Cardiac fibroblast (primary cell): ENCODE measurements at regions not wholly inside any gene's neighbourhood (a gene's known extent, or its start where the extent isn't known, plus 50 kb on each side); places are given as distances from the start of the nearest gene placed in this dataset.

Experiments used
- DNase-seq, 2 donors: peaks; one replicate each; pipeline versions ENCODE4 v3.0.0 to v3.0.0-alpha.2; 2010; ENCODE audit warnings: low read depth in 2 of 2
- H3K4me3 ChIP-seq, 2 donors: replicated peaks in 1 of 2; 1 replicate in 1 of 2; 2 replicates in 1 of 2; pipeline ENCODE4 v1.5.1; 2011; ENCODE audit warnings: low read depth in 2 of 2, low read length in 2 of 2, mild to moderate bottlenecking in 2 of 2, moderate library complexity in 1 of 2
- TF ChIP-seq, protein P1 (sequence below): IDR thresholded peaks from one replicate; pipeline ENCODE4 v1.5.1; 2011; ENCODE audit warnings: low read depth, mild to moderate bottlenecking, low read length, inconsistent platforms

GRCh38 chr3:17905996-17906395 lies 163.6 kb upstream of the TBC1D5 start:
- no peak for DNase-seq
- H3K4me3 ChIP-seq: no peak overlapping the region
- TF ChIP-seq, protein P1, sequence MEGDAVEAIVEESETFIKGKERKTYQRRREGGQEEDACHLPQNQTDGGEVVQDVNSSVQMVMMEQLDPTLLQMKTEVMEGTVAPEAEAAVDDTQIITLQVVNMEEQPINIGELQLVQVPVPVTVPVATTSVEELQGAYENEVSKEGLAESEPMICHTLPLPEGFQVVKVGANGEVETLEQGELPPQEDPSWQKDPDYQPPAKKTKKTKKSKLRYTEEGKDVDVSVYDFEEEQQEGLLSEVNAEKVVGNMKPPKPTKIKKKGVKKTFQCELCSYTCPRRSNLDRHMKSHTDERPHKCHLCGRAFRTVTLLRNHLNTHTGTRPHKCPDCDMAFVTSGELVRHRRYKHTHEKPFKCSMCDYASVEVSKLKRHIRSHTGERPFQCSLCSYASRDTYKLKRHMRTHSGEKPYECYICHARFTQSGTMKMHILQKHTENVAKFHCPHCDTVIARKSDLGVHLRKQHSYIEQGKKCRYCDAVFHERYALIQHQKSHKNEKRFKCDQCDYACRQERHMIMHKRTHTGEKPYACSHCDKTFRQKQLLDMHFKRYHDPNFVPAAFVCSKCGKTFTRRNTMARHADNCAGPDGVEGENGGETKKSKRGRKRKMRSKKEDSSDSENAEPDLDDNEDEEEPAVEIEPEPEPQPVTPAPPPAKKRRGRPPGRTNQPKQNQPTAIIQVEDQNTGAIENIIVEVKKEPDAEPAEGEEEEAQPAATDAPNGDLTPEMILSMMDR: no peak

- H3K4me3 ChIP-seq: no peak overlapping the region
- TF ChIP-seq, protein P1: no peak
- peak in 1 of 2 donors; percentile 4 for DNase-seq
These were observed 159.5 kb upstream of the TBC1D5 start for GRCh38 chr3:17901893-17902292.

DNA sequence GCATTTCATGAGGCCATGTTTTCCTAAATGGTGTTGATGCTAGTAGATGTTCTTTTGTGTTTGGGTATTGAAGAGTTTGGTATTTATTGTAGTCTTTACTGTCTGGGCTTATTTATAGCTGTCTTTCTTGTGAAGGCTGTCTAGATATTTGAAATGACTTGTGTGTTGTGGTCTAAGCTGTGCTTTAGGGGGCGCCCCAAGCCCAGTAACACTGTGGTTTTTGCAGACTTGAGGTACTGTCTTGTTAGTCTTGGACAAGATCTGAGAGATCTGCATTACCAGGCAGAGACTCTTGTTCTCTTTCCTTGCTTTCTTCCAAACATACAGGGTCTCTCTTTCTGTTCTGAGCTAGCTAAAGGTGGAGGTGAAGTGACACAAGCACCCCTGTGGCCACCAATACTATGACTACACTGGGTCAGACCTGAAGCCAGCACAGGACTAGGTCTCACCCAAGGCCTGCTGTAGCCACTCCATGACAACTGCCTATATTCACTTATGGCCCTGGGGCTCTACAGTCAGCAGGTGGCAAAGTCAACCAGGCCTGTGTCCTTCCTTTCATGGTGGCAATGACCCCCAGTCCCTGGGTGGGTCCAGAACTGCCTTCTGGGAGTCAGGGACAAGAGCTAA lies 152.1 kb upstream of the TBC1D5 start:
- no peak overlapping the region for H3K4me3 ChIP-seq
- peak; percentile 76 to 80 for DNase-seq
- TF ChIP-seq, protein P1: peak; percentile 58

- DNase-seq: peak; percentile 5 to 46
- TF ChIP-seq, protein P1: no peak
- H3K4me3 ChIP-seq: no peak overlapping the region
These were observed 148.9 kb upstream of the TBC1D5 start for GRCh38 chr3:17891139-17891856.

DNA sequence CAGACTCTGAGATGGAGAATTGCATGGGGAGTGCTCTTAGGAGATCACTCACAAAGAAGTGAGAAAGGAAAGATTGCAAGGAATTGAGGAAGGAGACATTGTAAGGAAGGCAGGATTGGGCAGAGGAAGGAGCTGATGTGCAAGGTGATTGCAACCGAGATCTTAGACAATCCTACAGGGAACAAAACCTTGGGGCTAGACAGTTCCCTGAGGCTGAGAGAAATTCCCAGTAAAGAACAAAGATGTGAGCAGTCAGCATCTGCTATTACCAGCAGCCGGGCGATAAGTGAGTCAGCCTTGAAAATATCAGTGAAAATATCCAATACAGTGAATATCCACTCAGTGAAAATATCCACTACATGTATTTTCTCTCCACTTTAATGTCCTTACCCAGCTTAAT lies 143.6 kb upstream of the TBC1D5 start:
- DNase-seq: no peak
- TF ChIP-seq, protein P1: no peak
- H3K4me3 ChIP-seq: no peak overlapping the region

GRCh38 chr3:17882981-17883380 lies 140.6 kb upstream of the TBC1D5 start:
- TF ChIP-seq, protein P1: no peak
- no peak overlapping the region for H3K4me3 ChIP-seq
- peak in 1 of 2 donors; percentile 10 for DNase-seq
